NCI-H1105 (cell line): ENCODE measurements at regions not wholly inside any gene's neighbourhood (a gene's known extent, or its start where the extent isn't known, plus 50 kb on each side); places are given as distances from the start of the nearest gene placed in this dataset.

Experiments
- DNase-seq: peaks from one replicate; lab custom pipeline; 2025; lab: John Stamatoyannopoulos, UW

- DNase-seq, result no peak
These were observed 366.2 kb upstream of the PDE4D start for GRCh38 chr5:60259730-60260129.

- DNase-seq, result no peak
These were observed 364.2 kb upstream of the PDE4D start for GRCh38 chr5:60257596-60258271.

- no peak for DNase-seq
These were observed 363.0 kb upstream of the PDE4D start for GRCh38 chr5:60256546-60256945.

- DNase-seq, result no peak
These were observed 355.4 kb upstream of the PDE4D start for GRCh38 chr5:60248901-60249300.

GRCh38 chr5:60243713-60244112 lies 350.2 kb upstream of the PDE4D start:
- no peak for DNase-seq

- DNase-seq, result no peak
These were observed 338.7 kb upstream of the PDE4D start for GRCh38 chr5:60232036-60232795.

GRCh38 chr5:60230456-60230855 lies 336.9 kb upstream of the PDE4D start:
- DNase-seq, result no peak

- DNase-seq, result no peak
These were observed 336.2 kb upstream of the PDE4D start for GRCh38 chr5:60229691-60230185.

GRCh38 chr5:60228676-60229075 lies 335.1 kb upstream of the PDE4D start:
- no peak for DNase-seq

GRCh38 chr5:60226128-60226527 lies 332.6 kb upstream of the PDE4D start:
- DNase-seq, result no peak

GRCh38 chr5:60223342-60223741 lies 329.8 kb upstream of the PDE4D start:
- no peak for DNase-seq

GRCh38 chr5:60219921-60220320 lies 326.4 kb upstream of the PDE4D start:
- no peak for DNase-seq

- no peak for DNase-seq
These were observed 317.3 kb upstream of the PDE4D start for GRCh38 chr5:60210810-60211209.

GRCh38 chr5:60209146-60209840 lies 315.8 kb upstream of the PDE4D start:
- DNase-seq, result no peak

GRCh38 chr5:60208716-60209115 lies 315.2 kb upstream of the PDE4D start:
- no peak for DNase-seq

GRCh38 chr5:60207040-60207439 lies 313.5 kb upstream of the PDE4D start:
- no peak for DNase-seq

- no peak for DNase-seq
These were observed 312.7 kb upstream of the PDE4D start for GRCh38 chr5:60206234-60206633.

GRCh38 chr5:60205071-60205470 lies 311.5 kb upstream of the PDE4D start:
- DNase-seq, result no peak

GRCh38 chr5:60196385-60197113 lies 303.0 kb upstream of the PDE4D start:
- DNase-seq, result no peak

GRCh38 chr5:60195551-60195950 lies 302.0 kb upstream of the PDE4D start:
- no peak for DNase-seq

- no peak for DNase-seq
These were observed 301.6 kb upstream of the PDE4D start for GRCh38 chr5:60195083-60195482.
